Stimulated activated CD4-positive, alpha-beta T cell treated with anti-CD3 and anti-CD28 coated beads, Interleukin-12 subunit alpha, Interleukin-12 subunit beta, amount 100 ng/mL, for 48 hours (primary cell): ENCODE measurements at regions not wholly inside any gene's neighbourhood (a gene's known extent, or its start where the extent isn't known, plus 50 kb on each side); places are given as distances from the start of the nearest gene placed in this dataset.

ENCODE experiments used
- DNase-seq, 3 donors: peaks; one replicate each; pipeline ENCODE4 v3.0.0-alpha.2; 2020; ENCODE audit warnings: low read depth in 2 of 3, low spot score in 1 of 3

GRCh38 chr6:169957351-169957963 is 206.0 kb downstream of the ERMARD start:
- DNase-seq, result no peak

GRCh38 chr6:169956580-169956979 is 205.2 kb downstream of the ERMARD start:
- no peak for DNase-seq

DNA sequence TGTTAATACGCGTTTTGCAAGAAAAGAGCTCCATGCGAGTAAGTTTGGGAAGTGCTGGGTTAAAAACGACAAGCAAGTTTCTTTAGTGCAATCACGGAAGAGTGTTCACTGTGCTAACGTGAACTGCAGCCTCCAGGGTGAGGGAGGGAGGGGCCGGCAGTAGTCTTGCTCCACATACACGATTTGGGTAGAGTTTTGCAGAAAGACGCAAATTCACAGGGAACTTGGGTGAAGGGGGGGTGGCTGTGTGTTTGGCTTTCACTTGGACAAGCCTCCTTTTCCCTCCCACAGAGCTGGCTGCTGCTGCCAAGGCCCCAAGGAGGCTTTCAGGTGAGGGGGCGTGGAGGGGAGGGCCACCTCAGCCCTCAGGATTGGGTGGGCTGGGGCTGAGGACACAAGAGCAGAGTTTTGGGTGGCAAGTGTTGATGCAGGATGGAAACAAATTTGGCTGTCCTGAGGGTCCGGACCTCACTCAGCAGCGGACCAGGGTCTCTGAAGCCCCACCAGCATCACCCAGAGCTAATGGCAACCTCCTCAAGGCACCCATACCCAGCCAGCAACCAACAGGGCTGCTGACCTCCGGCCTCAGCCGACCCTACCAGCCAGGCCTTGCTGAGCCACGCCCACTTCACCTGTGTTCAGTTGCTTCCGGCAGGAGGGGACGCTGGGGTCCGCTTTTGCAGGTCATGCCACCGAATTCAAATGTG is 204.5 kb downstream of the ERMARD start:
- no peak for DNase-seq

DNA sequence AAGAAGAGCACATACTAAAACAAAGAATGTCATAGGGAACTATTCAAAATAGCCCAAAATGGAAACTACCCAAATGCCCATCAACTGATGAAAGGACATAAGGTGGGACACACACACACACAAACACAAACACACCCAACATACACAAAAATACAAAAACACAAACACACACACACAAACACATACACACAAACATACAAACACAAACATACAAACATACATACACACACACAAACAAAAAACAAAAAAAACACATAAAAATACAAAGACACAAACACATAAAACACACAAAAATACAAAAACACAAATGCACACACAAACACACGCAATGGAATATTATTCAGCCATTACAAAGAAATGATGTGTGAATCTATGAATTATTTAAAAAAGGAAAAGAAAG is 203.6 kb downstream of the ERMARD start:
- DNase-seq, result no peak

DNA sequence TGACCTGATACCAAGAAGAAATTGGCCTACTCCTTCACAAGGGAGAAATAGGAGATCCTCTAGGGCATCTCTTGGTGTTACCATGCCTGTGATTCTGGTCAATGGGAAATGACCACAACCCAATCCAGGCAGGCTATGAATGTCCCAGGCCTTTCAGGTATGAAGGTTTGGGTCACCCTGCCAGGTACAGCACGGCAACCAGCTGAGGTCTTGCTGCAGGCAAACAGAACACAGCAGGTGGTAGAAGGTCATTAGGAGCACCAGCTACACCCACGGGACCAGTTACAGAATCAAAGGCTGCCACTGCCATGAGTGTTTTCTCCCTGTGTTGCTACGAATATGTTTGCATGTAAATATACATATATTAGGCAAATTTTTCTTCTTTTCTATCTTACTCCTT is 202.3 kb downstream of the ERMARD start:
- DNase-seq, result no peak

GRCh38 chr6:169950558-169950957 is 199.1 kb downstream of the ERMARD start:
- no peak for DNase-seq

- no peak for DNase-seq
Measured at GRCh38 chr6:169949511-169950097, 198.2 kb downstream of the ERMARD start.

GRCh38 chr6:169946971-169947370 is 195.5 kb downstream of the ERMARD start:
- no peak for DNase-seq

- no peak for DNase-seq
Measured at GRCh38 chr6:169945117-169945516, 193.7 kb downstream of the ERMARD start.

GRCh38 chr6:169944415-169944814 is 193.0 kb downstream of the ERMARD start:
- DNase-seq, result no peak

DNA sequence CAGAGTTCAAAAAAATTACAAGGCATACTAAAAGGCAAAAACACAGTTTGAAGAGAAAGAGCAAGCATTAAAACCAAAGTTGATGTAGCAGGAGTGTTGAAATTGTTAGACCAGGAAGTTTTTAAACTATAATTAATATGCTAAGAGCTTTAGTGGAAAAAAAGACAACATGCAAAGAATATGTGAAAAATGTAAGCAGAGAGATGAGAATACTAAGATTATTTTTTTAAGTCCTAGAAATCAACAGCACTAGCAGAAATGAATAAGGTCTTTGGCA is 192.6 kb downstream of the ERMARD start:
- no peak for DNase-seq

GRCh38 chr6:169943241-169944060 is 192.0 kb downstream of the ERMARD start:
- no peak for DNase-seq

DNA sequence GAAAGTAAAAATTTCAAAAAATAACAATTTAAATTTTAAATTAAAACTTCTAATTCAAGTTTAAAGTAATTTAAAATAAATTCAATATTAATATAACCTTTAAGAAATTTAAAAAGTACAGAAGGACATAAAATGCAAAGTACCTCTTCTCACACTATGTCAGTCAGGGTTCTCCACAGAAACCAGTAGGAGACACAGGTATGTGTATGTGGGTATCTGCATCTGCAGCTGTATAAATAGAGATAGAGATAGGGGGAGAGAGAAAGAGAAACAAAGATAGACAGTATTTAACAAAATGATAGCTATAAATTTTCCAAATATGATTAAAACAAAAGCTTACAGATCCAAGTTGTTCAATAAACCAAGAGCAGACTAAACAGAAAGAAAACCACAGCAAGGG is 190.8 kb downstream of the ERMARD start:
- no peak for DNase-seq

DNA sequence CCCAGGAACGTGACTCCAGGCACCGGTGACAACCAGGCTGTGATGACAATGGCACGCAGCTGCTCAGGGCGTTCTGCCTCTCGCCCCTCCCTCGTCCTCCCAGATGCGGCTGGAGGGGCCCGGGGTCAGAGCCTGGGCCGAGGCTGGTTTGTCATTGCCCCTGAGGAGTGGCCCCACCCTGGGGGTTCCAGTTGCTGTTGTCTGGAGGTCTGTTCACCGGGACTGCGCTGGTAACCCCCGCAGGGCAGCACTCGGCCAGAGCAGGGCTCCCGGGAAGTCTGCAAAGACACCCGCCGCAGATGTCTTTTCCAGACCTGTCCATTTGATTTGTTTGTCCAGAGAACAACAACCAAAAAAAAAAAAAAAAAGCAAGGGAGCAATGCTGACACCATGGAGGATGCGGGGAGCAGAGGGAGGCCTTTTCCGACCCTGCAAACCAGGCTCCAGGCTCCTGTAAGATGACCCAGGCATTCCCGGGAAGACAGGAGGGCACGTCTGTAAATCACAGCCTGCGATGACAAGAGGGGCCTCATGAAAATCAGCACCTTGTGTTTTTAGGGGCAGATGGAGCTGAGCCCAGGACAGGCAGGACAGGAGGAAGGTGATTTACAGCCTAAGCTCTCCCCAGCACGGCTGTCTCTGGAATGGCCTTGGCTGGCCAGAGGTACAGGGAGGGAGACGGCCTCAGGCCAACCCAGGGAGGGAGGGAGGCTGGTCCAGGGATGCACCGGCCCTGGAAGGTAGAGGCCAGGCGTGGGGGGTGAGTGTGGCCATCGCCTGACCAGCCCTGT is 189.3 kb downstream of the ERMARD start:
- DNase-seq, result no peak

DNA sequence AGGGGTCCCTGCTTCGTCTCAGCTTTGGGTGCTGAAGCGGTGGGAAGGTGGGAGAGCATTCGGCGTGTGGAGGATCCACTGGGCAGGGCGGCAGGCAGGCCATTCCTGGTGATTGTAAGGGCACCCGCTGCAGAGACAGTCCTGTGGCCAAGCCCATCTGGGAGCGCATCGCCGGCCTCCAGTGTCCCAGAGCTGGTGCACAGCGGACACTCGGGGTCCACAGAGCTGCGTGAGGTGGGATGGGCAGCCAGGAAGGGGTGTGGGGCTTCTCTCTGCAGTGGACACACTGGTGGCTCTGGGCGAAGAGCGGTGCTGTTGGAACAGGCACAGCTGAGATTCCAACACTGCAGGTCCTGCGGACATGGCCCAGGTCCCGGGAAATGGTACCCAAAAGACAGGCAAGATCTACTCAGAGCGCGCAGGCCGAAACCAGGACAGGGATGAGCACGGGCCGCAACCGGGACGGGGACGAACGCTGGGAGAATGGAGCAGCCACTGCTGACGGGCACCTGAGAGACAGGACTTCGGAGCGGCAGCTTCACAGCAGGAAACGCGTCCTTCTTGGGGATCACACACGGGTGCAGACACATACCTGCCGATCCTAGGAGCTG is 188.2 kb downstream of the ERMARD start:
- no peak for DNase-seq

- no peak for DNase-seq
Measured at GRCh38 chr6:169938731-169939130, 187.3 kb downstream of the ERMARD start.

DNA sequence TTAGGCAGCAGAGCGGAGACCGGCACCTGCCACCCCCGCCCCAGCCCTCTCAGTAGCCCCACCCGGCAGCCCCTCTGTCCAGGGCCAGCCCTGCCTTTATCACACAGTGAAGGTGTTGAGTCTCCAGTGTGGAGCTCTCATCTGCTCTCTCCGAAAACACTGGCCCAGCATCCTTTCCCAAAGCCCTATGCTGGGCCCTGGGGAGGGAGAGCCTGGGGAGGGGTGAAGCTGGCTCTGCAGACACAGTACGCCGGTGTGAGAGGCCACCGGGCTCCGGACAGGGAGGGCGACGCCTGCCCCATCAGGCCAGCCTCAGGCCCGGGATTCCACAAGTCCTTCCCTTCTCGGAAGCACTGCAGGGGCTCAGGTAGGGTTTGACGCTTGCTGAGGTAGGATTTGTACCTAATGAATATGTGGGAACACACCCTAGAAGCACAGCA is 186.9 kb downstream of the ERMARD start:
- DNase-seq, result no peak

GRCh38 chr6:169937389-169938261 is 186.2 kb downstream of the ERMARD start:
- DNase-seq, result no peak

- DNase-seq, result no peak
Measured at GRCh38 chr6:169936355-169936975, 185.0 kb downstream of the ERMARD start.
